A673 (cell line): ENCODE measurements at regions not wholly inside any gene's neighbourhood (a gene's known extent, or its start where the extent isn't known, plus 50 kb on each side); places are given as distances from the start of the nearest gene placed in this dataset.

ENCODE experiments used
- CTCF ChIP-seq: fragments of 300-800, 200-600 bp; sonication (generic); conservative IDR thresholded peaks from 2 replicates; pipeline ENCODE4 v1.5.1; 2017; ENCODE audit warnings: low read depth, mild to moderate bottlenecking, antibody characterized with exemption, low read length, moderate library complexity, mixed read lengths
- EZH2 ChIP-seq: fragments of 200-600 bp; sonication (generic); IDR thresholded peaks from 2 replicates; pipeline ENCODE4 v1.6.1; 2017; ENCODE audit warnings: borderline replicate concordance, low read depth, mild to moderate bottlenecking, mixed read lengths, antibody characterized with exemption, low read length; ENCODE audit not compliant: poor library complexity, severe bottlenecking

- TF ChIP-seq CTCF: no peak
- no peak for TF ChIP-seq EZH2
These were observed 838.9 kb upstream of the DDX18 start for GRCh38 chr2:116975608-116976007.
